Epithelial cell of prostate (primary cell): ENCODE measurements at regions not wholly inside any gene's neighbourhood (a gene's known extent, or its start where the extent isn't known, plus 50 kb on each side); places are given as distances from the start of the nearest gene placed in this dataset.

Experiments used
- DNase-seq: peaks from one replicate; pipeline ENCODE4 v3.0.0-alpha.2; 2011; ENCODE audit warnings: low read depth, low spot score
- H3K27ac ChIP-seq: fragments of 450-650 bp; 2 replicates; pipeline ENCODE4 v1.5.1; 2017; ENCODE audit warnings: mild to moderate bottlenecking

DNA sequence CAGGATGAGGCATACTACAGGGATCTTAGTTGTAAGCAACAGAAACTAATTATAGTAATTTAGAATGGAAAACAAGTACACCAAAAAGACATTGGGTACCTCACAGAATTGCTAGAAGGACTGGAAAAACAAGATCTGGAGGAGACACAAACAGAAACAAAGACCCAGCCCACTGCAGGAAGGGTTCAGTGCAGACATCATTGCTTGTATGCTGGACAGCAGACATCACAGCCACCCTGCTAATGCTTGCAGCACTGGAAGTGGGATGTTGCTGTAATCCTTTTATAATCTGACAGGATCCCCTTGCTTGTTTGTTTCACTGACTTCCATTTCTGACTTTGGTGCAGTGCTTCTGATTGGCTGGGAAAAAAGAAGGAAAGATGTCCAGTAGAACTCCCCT, 111.4 kb upstream of the ZNF678 start:
- H3K27ac ChIP-seq, result no peak overlapping the region
- no peak for DNase-seq

DNA sequence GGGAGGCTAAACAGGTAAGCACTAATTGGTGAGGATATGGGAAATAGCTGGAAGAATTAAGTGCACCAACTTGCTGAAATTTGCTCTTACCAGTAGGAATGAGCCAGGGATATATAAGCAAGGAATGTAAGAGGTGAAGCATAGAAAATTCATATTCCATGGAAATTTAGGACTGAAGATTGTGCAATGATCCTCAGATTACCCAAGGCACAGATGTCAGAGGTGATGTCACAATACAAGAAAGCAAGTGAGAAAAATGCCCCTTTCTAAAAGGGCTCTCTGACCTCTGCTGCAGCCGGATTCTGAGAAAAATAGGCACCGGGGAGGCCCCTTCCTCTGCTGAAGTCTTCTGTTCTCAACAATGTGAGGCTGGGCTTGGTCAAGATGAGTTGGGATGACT, 112.3 kb upstream of the ZNF678 start:
- no peak for DNase-seq
- no peak overlapping the region for H3K27ac ChIP-seq

DNA sequence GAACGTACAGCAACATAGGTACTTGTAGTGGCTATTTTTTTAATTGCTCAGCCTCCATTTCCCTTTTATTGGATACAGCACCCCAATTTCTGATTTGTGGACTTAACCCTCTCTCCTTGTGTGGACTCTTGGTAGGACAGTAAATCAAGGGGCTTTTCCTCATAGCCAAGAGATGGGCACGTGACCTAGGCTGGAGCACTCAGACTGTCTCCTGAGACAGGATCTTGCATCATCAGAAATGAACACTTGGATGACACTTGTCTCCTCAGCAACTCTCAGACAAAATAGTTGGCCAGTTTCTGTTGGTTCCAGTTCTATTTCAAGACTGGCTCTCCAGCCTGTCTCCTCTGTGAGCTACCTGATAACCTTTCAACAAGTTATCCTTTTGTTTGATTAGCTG, 112.9 kb upstream of the ZNF678 start:
- DNase-seq, result no peak
- H3K27ac ChIP-seq, result no peak overlapping the region

DNA sequence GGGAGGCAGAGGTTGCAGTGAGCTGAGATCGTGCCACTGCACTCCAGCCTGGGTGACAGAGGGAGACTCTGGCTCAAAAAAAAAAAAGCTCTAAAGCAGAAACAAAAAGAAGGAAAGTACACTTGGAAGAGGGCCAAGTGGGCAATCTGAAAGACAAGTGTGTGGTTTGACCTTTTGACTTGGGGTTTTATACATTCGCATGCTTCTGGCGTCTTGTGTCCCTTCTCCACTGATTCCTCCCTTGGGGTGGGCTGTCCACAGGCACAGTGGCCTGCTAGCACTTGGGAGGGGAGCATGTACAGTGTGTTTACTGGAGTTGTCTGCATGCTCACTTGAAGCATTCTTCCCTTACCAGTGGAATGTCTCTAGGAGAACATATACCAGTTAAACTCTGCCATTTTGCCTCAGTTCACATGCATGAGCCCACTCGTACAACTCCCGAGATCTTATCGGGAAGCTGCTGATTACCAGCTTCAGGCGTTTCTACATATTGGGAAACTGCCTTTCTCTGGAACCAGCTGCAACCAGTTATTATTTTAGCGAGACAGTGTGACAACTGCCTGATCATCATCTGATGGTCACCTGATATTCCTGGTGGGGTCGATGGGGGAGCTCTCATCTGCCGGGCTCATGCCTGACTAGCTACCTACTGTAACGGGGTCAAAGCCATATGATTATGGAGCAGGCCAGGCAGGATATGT, 113.5 kb upstream of the ZNF678 start:
- no peak for DNase-seq
- no peak overlapping the region for H3K27ac ChIP-seq

DNA sequence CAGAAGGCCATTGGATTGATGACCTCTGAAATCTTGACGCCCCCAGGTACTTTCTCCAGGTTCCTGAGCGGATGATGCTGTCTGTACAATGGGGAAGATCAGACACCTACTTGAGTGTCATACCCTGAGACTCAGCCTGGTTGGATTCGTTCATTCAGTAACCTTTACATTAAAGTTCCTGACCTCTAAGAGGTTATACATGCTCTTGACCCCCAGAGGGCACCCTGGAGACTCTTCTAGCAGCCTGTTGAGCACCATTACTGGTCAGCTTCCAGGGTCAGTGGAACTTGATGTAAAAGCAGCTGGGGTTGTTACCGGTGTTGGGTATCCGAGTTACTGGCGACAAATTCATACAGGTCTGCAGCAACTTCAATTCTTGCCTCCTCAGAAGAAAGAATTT, 114.3 kb upstream of the ZNF678 start:
- no peak overlapping the region for H3K27ac ChIP-seq
- DNase-seq, result no peak

DNA sequence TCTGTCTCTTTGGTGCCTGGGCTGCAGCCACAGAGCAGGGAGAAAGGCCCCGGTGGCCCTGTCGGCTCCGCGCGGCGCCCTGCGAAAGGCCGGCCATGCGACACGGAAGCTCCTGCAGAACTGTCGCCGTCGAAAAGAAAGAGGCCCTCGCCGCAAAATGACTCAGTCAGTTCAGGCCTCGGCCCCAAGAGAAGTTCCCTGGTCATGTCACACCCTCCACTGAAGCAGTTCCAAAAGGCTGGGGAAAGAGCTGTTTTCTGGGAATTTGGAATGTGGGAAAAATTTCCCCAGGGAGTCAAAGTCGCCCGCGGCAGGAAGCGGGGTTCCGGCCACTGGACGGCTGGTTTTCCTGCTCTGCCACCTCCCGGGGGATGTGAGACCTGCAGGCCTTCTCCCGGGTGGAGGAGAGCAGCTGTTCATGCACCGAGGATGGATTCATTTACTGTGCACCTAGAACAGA, 115.8 kb upstream of the ZNF678 start:
- DNase-seq, result no peak
- no peak overlapping the region for H3K27ac ChIP-seq

DNA sequence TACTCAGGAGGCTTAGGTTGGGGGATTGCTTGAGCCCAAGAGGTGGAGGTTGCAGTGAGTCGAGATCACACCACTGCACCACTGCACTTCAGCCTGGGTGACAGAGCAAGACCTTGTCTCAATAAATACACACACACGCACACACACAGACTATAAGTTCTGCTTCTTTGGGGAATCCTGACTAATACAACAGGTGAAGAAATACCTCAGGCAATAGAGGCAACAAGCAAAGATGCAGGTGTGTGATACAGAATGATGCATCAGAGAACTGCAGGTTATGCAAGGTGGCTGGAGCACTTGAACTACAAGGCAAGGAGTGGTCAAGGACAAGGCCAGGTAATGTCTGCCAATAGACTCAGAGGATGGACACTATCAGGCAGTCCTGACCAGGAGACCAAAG, 117.6 kb upstream of the ZNF678 start:
- peak; percentile 54 for DNase-seq
- no peak overlapping the region for H3K27ac ChIP-seq

DNA sequence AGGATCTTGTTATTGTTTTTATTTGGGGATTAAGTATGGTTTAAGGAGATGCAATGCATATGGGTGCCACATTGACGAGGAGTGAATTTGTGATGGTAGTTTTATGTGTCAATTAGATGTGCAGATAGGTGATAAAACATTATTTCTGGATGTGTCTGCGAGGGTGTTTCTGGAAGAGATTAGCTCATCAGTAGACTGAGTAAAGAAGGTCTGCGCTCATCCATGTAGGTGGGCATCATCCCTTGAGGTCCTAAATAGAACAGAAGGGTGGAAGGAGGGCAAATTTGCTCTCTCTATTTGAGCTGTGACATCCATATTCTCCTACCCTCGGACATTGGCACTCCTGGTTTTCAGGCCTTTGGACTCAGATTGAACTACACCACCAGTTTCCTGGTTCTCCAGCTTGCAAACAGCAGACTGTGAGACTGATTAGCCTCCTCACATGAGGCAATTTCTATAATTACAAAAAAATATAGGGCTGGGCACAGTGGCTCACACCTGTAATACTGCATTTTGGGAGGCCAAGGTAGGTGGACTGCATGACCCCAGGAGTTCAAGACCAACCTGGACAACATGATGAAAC, 118.2 kb upstream of the ZNF678 start:
- DNase-seq, result no peak
- H3K27ac ChIP-seq, result no peak overlapping the region

DNA sequence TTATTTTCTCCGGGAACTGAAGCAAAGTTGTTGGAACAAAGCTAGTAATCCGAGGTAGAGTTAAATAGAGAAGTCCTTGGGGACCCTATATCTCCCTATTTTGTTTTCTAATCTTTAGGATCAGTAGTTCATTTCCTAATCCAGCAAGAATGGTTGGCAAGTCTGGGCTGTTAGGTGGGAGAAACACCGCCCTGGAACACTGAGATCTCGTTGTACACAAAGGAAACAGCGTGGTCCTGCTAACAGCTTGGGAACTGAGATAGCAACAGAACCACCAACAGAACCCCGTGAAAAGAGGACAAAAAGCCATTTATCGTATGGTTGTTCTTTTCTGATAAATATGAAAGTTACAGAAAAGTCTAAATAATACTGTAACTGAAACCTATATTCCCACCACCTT, 121.9 kb upstream of the CDC42BPA start:
- H3K27ac ChIP-seq, result no peak overlapping the region
- no peak for DNase-seq

DNA sequence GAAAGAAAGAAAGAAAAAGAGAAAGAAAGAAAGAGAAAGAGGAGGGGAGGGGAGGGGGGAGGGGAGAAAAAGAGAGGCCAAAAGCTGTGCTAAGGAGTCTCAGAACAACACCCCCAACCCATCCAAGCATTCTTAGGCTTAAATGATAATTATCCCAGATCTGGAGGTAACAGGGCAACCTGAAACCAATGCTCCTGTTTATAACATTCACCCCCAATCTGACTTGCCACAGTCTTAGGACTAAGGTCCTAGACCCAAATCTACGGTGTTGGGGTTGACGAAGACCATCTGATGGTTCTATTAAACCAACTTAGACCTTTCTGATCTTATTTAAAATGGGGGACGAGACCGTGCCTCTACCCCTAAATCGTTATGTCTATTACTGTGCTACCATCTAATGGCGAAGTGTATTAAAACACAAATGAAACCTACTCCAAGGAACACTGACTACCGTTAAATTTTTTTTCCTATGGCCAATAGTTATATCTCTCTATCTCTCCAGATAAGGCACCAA, 119.3 kb upstream of the CDC42BPA start:
- DNase-seq, result no peak
- H3K27ac ChIP-seq, result no peak overlapping the region

DNA sequence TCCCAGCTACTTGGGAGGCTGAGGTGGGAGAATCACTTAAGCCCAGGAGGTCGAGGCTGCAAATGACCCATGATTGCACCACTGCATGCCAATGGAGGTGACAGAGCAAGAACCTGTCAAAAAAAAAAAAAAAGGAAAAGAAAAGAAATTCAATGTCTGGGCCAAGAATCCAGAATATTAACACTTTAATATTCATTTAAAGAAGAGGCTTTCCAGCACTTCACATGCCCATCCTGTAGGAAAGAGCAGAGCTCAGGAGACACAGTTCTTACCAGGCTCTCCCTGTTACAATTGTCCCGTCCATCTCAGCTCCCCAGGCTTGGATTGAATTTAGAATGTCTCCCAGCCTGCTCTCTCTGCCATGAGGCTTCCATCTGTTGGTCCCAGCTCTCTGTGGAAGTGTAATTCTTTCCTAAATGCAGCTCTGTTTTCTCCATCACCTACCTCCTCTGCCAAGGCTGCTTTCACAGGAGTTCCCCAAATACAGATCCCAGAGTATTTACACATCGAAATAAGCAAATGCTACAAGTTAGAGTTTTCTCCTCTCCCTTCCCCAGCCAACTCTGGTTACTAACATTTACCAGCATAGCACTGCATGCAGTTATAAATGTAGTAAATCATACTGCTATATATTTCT, 116.6 kb upstream of the CDC42BPA start:
- DNase-seq, result no peak
- no peak overlapping the region for H3K27ac ChIP-seq

DNA sequence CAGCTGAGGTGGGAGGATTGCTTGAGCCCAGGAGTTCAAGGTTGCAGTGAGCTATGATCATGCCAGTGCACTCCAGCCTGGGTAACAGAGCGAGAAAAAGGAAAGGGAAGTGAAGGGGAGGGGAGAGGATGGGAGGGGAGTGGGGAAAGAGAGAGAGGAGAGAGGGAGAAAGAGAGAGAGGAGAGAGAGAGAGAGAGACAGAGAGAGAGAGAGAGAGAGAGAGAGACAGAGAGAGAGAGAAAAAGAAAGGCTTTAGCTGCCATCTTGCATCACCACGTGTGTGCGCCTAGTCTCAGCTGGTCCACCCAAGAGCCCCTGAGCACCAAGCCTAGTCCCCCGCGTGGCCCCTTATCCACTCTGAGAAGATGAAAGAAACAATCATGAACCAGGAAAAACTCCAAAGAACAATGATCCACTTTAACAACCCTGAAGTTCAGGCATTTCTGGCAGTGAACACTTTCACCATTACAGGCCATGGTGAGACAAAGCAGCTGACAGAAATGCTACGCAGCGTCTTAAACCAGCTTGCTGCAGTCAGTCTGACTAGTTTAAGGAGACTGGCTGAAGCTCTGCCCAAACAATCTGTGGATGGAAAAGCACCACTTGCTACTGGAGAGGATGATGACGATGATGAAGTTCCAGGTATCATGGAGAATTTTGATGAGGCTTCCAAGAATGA, 115.5 kb upstream of the CDC42BPA start:
- no peak overlapping the region for H3K27ac ChIP-seq
- no peak for DNase-seq

DNA sequence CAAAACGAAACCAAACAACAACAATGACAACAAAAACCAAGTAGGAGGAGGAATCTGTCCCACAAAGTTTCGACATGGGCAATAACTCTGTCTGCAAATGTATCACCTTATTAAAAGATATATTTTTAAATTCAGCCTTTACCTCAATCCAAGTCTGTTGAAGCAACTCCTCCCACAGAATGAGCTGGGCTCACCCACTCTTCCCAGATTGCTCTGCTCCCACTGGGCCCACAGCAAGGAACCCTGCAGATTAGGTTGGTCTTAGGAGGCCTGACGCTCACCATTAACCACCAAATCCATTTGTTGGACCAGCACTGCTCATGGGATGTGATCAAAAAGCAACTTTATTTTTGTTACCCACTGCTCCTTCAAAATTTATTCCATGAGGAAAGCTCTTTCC, 114.7 kb upstream of the CDC42BPA start:
- no peak for DNase-seq
- H3K27ac ChIP-seq, result no peak overlapping the region

DNA sequence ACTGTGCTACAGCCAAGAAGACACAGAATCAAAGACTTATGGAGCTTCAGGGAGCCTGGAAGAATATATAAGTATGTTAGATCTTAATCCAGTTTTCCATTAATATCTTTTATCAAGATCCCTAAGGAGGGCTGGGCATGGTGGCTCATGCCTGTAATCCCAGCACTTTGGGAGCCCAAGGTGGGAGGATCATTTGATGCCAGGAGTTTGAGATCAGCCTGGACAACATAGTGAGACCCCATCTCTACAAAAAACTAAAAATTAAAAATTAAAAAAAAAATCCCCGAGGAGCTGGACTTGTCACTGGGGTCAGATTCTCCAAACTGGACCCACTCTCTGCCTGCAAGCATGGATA, 113.9 kb upstream of the CDC42BPA start:
- no peak for DNase-seq
- H3K27ac ChIP-seq, result no peak overlapping the region

DNA sequence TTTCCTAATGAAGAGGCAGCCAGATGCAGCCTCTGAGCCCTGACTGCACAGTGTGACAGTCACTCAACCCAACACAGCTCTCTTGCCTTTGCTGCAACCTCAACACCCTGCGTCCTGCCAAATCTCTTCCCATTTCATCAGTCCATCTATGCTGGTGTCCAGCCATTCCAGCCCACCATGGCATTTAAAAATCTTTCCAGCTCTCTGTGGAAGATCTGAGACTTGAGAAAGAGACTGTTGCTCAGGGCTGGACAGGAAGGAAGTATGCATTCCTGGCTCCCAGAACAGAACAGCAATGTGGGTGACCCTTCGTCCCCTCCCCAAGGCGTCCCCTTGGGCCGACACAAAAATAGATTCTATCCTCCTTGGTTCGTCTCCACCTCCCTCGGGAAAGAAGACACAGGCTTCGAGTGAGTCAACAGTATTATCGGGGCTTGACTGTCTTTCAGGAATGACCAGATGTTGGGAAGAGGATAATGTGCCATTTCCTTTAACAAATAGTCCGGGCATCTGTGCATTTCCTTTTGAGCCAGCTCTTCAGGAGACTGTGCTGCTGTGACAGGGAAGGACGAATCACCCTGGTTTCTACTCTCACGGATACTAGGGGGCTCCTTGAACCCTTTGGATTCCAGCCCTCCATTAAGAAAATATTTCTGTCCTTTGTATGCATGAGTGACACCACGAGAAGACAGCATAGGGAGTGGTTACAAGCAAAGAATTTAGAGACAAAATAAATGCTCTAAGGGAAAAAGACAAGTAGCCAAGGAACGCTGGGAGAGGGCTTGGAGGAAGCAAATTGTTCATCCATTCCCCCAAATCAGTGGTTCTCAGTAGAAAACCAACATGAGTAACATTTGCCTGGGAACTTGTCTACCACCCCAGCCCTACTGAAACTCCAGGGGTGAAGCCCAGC, 111.4 kb upstream of the CDC42BPA start:
- DNase-seq, result no peak
- no peak overlapping the region for H3K27ac ChIP-seq

DNA sequence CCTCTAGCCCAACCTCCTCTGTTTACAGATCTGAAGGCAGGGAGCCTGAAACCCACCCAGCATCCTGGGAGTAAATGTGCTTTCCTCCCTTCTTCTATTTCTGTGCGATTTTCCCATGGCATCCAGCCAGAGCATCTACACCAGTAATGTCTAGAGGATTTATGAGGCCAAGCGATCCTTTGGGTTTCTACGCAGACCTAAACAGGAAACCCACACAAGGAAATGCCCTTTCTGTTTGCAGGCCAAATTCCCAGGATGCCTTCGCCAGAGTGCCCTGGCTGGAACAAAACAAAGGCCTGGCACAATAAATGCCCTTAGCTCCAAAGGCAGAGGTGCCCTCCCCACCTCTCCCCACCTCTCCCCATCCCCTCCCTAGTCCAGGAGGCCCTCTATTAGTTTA, 110.5 kb upstream of the CDC42BPA start:
- DNase-seq, result peak; percentile 24

DNA sequence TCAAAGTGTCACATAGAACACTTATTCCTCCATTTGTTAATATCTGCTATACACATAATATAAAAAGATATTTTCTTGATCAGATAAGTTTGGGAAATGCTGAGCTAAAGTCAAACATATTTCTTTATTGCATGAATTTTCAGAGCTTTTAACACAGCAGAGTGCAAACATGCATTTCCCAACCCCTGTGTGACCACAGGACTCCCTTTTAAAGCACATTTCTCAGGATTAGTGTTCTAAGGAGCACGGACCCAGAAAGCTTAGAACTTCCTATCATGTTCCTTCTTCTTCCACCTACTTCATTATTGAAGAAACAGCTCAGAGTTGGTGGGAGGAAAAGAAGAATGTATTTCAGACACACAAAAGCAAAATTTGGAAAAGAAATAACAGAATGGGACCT, 109.1 kb upstream of the CDC42BPA start:
- DNase-seq, result no peak
- H3K27ac ChIP-seq, result no peak overlapping the region

More for the DNA sequence above, 110.5 kb upstream of the CDC42BPA start:
- no peak overlapping the region for H3K27ac ChIP-seq

DNA sequence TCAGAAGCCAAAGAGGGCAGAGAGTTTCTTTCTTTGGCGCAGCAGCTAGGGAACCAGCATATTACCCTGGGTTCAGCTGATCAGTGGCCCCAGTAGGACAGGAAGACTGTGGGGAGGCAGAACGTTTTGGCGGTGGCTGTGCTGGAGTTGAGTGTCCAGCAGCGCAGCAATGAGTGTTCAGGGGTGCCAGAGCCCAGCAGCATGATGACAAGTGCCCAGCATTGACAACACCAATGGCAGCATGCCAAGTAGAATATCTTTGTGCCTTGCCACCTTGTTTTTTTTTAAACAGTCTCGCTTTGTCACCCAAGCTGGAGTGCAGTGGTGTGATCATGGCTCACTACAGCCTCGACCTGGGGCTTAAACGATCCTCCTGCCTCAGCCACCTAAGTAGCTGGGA, 106.7 kb upstream of the CDC42BPA start:
- DNase-seq, result no peak
- no peak overlapping the region for H3K27ac ChIP-seq

DNA sequence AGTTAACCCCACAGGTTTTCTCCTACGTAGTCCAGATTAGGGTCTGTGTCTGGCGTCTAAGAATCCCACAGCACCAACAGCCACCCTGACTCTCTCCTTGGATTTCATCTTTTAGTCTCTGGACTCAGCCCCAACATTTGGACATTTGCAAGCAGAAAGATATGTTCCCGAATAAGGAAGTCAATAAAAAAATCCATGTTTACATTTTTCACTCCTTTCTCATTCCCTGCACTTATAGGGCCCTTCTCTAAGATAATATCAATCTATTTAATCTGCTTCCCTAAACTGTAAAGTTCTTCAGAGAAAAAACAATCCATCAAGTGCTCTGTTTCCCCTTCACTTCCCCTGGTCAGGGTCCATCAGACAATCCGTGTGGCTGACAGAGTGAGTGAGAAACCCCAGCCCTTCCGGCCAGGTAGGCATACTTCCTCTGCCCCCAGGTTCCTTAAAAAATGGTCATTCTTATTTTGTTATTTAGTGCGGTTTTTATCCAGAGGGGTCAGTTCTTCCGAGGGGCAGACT, 105.9 kb upstream of the CDC42BPA start:
- no peak for DNase-seq
- no peak overlapping the region for H3K27ac ChIP-seq

DNA sequence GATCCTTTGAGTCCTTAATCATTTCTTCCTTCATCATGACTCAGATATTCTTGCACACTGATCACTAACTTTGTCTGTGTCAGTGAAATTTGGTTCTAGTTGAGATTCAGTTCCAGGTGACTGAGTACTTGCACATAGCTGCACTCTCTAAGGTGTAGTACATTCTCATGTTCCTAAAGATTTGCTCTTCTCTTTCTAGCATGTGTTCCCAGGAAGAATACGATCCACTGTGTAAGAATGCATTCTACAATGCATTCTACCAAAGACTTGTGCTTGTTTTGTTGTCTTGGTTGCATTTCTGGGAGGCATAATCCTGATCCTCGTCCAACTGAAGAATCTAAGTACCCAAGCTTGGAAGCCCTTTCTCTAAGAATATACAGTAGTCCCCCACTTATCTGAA, 104.3 kb upstream of the CDC42BPA start:
- no peak overlapping the region for H3K27ac ChIP-seq
- no peak for DNase-seq
